ENCODE measurements at regions not wholly inside any gene's neighbourhood (a gene's known extent, or its start where the extent isn't known, plus 50 kb on each side); places are given as distances from the start of the nearest gene placed in this dataset.

DNA sequence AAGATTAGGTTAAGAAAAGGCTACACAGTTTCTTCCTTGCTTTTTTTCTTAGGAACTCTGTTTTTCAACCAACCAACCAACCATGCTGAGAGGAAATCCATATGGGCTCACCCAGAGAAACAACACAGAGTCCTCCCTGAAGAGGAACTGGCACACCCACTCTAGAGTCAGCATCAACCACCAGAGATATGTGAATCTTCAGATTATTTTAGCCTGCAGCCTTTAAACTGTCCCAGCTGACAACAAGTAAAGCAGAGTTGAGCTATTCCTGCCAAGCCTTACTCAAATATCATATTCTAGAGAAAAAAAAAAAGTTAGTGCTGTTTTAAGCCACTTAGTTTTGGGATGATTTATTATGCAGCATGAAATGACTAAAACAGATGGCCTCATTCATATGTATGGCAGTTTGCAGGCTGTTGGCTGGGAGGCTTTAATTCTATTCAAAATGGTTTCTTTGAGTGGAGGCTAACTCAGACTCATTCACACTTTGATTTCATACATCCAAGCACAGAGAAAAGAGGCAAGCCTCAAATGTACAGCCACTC is 1637.7 kb upstream of the LRRTM1 start:
- no peak overlapping the region for H3K4me3 Mint-ChIP-seq
- no peaks in the 10 kb centered on the region for H3K4me1 Mint-ChIP-seq (ENCODE audit: low read depth)
- H3K27ac Mint-ChIP-seq = no peak overlapping the region
- ChIA-PET POLR2A (no interaction called here), CTCF (no interaction called here)
- ATAC-seq (no peak), DNase-seq (no peak)
- H3K27me3 Mint-ChIP-seq (ENCODE audit: low read depth) = no peaks in the 10 kb centered on the region
- peaks cover 9% of the 10 kb centered on the region for H3K9me3 Mint-ChIP-seq (ENCODE audit: insufficient read depth)
- no peaks in the 10 kb centered on the region for H3K36me3 Mint-ChIP-seq (ENCODE audit: low read depth)

DNA sequence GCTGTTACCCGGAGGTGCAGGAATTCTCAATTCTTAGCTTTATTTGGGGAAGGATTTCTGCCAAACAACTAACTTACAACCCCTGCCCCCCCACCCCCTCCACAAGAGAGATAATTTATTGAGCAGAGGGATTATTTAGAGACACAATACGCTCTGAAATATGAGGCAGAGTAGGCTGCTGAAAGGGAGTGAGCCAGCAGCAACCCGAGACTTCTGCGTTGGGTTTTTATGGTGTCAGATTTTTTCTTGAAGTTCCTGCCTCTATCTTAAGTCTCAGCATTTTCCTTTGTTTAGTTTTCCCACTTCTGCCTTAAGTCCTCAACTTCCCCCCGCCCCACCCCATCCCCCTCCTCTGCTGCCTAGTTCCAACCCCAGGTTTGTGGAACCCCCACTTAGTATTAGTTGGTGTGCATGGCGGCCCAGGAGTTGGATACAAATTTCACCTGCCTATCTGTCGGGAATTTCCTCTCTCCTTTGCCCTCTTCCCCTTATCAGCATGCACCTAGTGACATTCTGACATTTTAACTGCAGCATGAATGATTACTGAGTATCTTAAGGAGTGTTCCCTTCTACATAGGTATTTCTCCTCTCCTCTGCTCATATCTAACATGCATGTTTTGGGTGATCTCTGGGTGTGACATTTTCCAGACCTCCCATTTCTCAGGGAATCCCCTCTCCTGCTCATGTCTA is 1635.9 kb upstream of the LRRTM1 start:
- DNase-seq (no peak), ATAC-seq (no peak)
- Mint-ChIP-seq H3K27me3 (ENCODE audit: low read depth) (no peaks in the 10 kb centered on the region), H3K9me3 (ENCODE audit: insufficient read depth) (peaks cover 9% of the 10 kb centered on the region), H3K36me3 (ENCODE audit: low read depth) (no peaks in the 10 kb centered on the region), H3K4me3 (no peak overlapping the region), H3K4me1 (ENCODE audit: low read depth) (no peaks in the 10 kb centered on the region), H3K27ac (no peak overlapping the region)
- ChIA-PET CTCF (no interaction called here), POLR2A (no interaction called here)

DNA sequence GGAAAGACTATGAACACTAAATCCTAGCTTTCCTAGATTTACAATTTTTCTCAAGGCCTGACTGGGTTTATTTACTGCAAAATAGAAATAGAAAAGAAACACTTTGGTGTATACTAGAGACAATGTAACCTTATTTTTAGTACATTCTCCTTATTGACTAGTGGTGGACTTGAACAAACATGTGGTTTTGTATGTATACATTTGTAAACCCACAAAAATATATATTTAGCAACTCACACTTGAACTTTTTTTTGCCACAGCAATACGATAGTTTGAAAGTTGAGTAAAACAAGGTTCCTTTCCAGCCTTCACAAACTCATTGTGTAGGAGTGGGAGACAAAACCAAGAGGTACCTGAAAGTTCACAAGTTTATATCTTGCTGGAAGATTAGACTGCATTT is 1633.4 kb upstream of the LRRTM1 start:
- no peaks in the 10 kb centered on the region for H3K36me3 Mint-ChIP-seq (ENCODE audit: low read depth)
- CTCF ChIA-PET = no interaction called here
- ATAC-seq (no peak), DNase-seq (no peak)
- peaks cover 6% of the 10 kb centered on the region for H3K9me3 Mint-ChIP-seq (ENCODE audit: insufficient read depth)
- POLR2A ChIA-PET = no interaction called here
- H3K4me1 Mint-ChIP-seq (ENCODE audit: low read depth) = no peaks in the 10 kb centered on the region
- H3K27me3 Mint-ChIP-seq (ENCODE audit: low read depth) = no peaks in the 10 kb centered on the region
- no peak overlapping the region for H3K27ac Mint-ChIP-seq
- H3K4me3 Mint-ChIP-seq = no peak overlapping the region

DNA sequence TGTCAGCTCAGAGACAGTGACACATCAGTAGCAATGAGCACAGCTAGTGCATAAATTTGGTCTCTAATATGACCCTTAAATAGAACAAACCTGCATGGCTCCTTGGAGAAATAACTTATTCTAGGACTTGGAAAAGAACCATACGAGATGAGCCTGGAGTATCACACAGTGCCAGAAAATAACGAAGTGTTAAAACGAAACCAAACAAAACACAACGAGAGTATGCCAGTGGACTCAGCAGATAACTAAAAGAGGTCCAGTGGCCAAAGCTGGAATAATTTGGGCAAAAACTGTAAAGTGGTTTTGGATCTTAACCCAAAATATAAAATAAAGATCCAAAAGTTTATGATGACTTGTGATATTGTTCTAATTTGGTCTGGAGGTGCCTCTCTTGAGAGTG is 1599.0 kb upstream of the LRRTM1 start:
- H3K4me1 Mint-ChIP-seq (ENCODE audit: low read depth) = no peaks in the 10 kb centered on the region
- no peak overlapping the region for H3K4me3 Mint-ChIP-seq
- no peak for ATAC-seq
- no peak for DNase-seq
- H3K9me3 Mint-ChIP-seq (ENCODE audit: insufficient read depth) = peaks cover 8% of the 10 kb centered on the region
- H3K27ac Mint-ChIP-seq = no peak overlapping the region
- H3K36me3 Mint-ChIP-seq (ENCODE audit: low read depth) = no peaks in the 10 kb centered on the region
- H3K27me3 Mint-ChIP-seq (ENCODE audit: low read depth) = no peaks in the 10 kb centered on the region
- POLR2A ChIA-PET = no interaction called here
- CTCF ChIA-PET = no interaction called here

DNA sequence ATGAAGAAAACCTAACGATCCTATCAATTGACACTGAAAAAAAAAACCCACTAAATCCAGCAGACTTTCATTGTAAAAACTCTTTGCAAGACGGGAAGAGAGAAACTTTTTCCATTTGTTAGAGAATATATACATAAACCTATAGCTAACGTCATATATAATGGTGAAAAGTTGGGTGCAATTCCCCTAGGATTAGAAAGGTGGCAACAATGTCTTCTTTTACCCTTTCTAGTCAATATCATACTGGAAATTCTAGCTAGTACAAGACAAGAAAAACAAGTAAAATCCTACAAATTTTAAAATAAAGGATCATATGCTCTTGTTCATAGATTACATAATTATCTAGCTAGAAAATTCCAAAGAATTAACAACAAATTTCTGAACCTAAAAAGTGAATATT is 1596.5 kb upstream of the LRRTM1 start:
- no peak for DNase-seq
- no peak for ATAC-seq
- ChIA-PET CTCF (no interaction called here), POLR2A (no interaction called here)
- H3K27me3 Mint-ChIP-seq (ENCODE audit: low read depth) = no peaks in the 10 kb centered on the region
- H3K9me3 Mint-ChIP-seq (ENCODE audit: insufficient read depth) = peaks cover 8% of the 10 kb centered on the region
- H3K4me3 Mint-ChIP-seq = no peak overlapping the region
- H3K27ac Mint-ChIP-seq = no peak overlapping the region
- no peaks in the 10 kb centered on the region for H3K36me3 Mint-ChIP-seq (ENCODE audit: low read depth)
- H3K4me1 Mint-ChIP-seq (ENCODE audit: low read depth) = no peaks in the 10 kb centered on the region

DNA sequence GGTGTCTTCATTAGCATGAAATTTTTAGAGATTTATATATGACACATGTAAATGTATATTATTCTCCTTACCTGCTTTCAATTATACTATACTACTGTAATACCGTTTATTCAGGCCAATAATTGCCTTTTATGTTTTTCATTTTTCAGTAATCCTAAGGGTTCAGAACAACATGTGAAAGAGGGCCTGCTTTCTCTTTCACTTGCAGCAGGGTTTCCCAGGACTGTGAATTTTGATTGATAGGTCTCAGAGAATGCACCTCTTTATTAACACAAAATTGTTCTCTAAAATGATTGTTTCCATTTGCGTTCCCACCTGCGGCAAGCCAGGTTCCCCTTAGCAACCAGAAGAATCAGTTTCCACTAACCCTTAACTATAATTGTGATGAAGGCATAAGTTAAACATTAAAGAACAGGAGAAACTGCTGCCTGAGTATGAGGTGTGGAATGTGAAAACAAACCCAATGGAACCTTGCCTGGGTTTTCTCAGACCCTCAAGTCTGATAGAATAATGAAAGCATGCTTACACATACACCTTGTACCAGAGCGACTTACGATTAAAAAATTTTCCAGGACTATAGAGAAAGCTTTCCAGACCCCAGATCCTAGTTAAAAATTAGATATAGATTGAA is 1591.2 kb upstream of the LRRTM1 start:
- POLR2A ChIA-PET = no interaction called here
- Mint-ChIP-seq H3K4me1 (ENCODE audit: low read depth) (no peaks in the 10 kb centered on the region), H3K36me3 (ENCODE audit: low read depth) (no peaks in the 10 kb centered on the region), H3K27me3 (ENCODE audit: low read depth) (no peaks in the 10 kb centered on the region), H3K9me3 (ENCODE audit: insufficient read depth) (peaks cover 22% of the 10 kb centered on the region), H3K27ac (no peak overlapping the region), H3K4me3 (no peak overlapping the region)
- DNase-seq (no peak), ATAC-seq (no peak)
- CTCF ChIA-PET = no interaction called here

DNA sequence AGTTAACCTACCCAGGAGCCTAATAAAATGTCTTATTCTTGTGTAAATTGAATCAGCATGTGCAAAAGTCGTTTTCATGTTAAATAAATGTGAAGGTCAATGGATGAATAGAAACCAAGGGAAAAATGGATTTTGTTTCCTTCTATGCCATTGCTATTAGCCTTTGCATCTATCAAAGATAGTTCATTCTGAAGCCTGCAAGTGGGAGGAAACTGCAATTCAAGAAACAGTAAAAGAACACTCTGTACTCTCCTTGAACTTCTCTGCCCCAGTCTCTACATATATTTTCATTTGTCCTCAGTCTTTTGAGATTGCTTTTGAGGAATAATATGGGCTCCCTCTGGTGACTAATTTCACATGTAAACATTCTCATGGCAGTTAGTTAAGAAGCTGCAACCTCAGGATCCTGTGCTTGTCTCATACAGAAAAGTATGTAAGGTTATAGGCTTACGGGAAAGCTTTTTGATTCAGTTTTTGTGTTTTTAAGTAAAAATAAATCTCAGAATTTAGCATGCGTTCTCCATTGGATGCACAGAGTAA is 1590.0 kb upstream of the LRRTM1 start:
- H3K4me1 Mint-ChIP-seq (ENCODE audit: low read depth) = no peaks in the 10 kb centered on the region
- H3K36me3 Mint-ChIP-seq (ENCODE audit: low read depth) = no peaks in the 10 kb centered on the region
- H3K27ac Mint-ChIP-seq = no peak overlapping the region
- no peak overlapping the region for H3K4me3 Mint-ChIP-seq
- ATAC-seq (no peak), DNase-seq (no peak)
- H3K27me3 Mint-ChIP-seq (ENCODE audit: low read depth) = no peaks in the 10 kb centered on the region
- ChIA-PET POLR2A (no interaction called here), CTCF (no interaction called here)
- peaks cover 20% of the 10 kb centered on the region for H3K9me3 Mint-ChIP-seq (ENCODE audit: insufficient read depth)

DNA sequence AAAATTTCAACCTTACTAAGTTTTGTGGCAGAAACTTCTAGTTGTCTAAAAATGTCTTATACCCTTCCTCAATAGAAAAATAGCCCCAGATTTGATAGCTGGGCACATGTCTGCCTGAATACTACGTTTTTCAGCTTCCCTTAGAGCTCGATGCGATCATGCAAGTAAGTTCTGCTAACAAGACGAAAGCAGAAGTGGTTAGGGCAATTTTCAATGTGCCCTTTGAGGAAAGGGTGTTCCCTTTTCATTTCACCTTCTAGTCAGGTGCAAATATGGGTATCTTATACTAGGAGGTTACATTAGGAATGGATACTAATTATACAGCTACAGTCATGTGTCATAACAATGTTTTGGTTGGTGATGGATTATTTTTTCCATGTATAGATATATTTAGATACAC is 1572.1 kb upstream of the LRRTM1 start:
- no peaks in the 10 kb centered on the region for H3K4me1 Mint-ChIP-seq (ENCODE audit: low read depth)
- H3K27ac Mint-ChIP-seq = no peak overlapping the region
- H3K27me3 Mint-ChIP-seq (ENCODE audit: low read depth) = no peaks in the 10 kb centered on the region
- CTCF ChIA-PET = no interaction called here
- H3K4me3 Mint-ChIP-seq = no peak overlapping the region
- H3K36me3 Mint-ChIP-seq (ENCODE audit: low read depth) = no peaks in the 10 kb centered on the region
- POLR2A ChIA-PET = no interaction called here
- DNase-seq (no peak), ATAC-seq (no peak)
- peaks cover 13% of the 10 kb centered on the region for H3K9me3 Mint-ChIP-seq (ENCODE audit: insufficient read depth)

DNA sequence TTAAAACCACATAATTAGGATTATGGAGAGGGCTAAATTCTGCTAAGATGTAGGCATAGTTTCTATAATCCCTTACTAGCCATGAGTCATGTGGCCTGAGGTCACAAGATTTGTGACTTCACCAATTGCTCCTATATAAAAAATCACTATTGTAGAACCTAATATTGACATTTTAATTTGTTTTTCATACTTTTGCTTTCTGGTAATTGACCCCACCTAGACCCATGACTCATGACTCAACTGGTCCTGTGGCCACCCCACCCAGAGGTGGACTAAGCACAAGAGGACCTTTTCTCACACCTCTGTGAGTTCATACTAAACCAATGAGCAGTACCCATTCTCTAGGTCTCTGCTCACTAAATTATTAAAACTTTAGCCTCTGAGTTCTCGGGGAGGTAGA is 1567.5 kb upstream of the LRRTM1 start:
- CTCF ChIA-PET = no interaction called here

DNA sequence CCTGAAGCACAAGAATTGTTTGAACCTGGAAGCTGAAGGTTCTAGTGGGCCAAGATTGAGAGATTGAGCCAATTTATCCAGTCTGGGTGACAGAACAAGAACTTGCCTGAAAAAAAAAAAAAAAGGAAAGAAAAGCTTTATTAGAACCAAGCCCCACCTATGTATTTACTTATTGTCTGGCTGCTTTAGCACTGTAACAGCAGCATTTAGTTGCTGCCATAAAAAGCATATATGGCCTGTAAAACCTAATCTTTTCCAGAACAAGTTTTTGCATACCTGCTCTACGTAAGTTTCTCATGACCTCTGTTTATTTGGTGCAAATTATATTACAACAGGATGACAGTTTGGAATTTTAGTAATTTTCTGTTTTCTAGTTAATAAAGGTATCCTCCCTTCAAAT is 1565.6 kb upstream of the LRRTM1 start:
- Mint-ChIP-seq H3K36me3 (ENCODE audit: low read depth) (no peaks in the 10 kb centered on the region), H3K4me1 (ENCODE audit: low read depth) (no peaks in the 10 kb centered on the region), H3K27me3 (ENCODE audit: low read depth) (no peaks in the 10 kb centered on the region), H3K9me3 (ENCODE audit: insufficient read depth) (peaks cover 19% of the 10 kb centered on the region), H3K27ac (no peak overlapping the region), H3K4me3 (no peak overlapping the region)
- DNase-seq (no peak), ATAC-seq (no peak)
- ChIA-PET POLR2A (no interaction called here), CTCF (no interaction called here)

More for the DNA sequence above, 1567.5 kb upstream of the LRRTM1 start:
- no peaks in the 10 kb centered on the region for H3K4me1 Mint-ChIP-seq (ENCODE audit: low read depth)
- no peak for DNase-seq
- no peak overlapping the region for H3K4me3 Mint-ChIP-seq
- H3K36me3 Mint-ChIP-seq (ENCODE audit: low read depth) = no peaks in the 10 kb centered on the region
- POLR2A ChIA-PET = no interaction called here
- H3K27me3 Mint-ChIP-seq (ENCODE audit: low read depth) = no peaks in the 10 kb centered on the region
- H3K9me3 Mint-ChIP-seq (ENCODE audit: insufficient read depth) = peaks cover 19% of the 10 kb centered on the region
- H3K27ac Mint-ChIP-seq = no peak overlapping the region
- ATAC-seq = no peak

DNA sequence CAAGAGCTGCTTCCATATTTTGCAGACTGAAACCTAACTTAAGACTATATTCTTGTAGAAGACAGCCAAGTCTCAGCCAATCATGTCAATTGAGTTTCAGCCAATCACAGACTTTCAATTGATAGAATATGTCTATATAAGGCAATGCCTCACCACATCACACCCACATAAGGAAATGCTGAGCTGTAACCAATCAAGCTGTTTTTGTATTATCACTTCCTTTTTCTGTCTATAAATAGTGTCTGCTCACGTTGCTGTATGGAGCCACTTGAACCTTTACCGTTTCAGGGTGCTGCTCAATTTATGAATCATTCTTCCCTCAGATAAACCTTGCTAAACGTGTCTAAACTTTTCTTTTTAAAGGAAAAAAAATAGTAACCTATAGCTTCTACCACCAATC is 1554.4 kb upstream of the LRRTM1 start:
- Mint-ChIP-seq H3K9me3 (ENCODE audit: insufficient read depth) (peaks cover 14% of the 10 kb centered on the region), H3K27ac (no peak overlapping the region), H3K4me3 (no peak overlapping the region), H3K4me1 (ENCODE audit: low read depth) (no peaks in the 10 kb centered on the region), H3K36me3 (ENCODE audit: low read depth) (no peaks in the 10 kb centered on the region), H3K27me3 (ENCODE audit: low read depth) (no peaks in the 10 kb centered on the region)
- ChIA-PET CTCF (no interaction called here), POLR2A (no interaction called here)
- ATAC-seq (no peak), DNase-seq (no peak)

DNA sequence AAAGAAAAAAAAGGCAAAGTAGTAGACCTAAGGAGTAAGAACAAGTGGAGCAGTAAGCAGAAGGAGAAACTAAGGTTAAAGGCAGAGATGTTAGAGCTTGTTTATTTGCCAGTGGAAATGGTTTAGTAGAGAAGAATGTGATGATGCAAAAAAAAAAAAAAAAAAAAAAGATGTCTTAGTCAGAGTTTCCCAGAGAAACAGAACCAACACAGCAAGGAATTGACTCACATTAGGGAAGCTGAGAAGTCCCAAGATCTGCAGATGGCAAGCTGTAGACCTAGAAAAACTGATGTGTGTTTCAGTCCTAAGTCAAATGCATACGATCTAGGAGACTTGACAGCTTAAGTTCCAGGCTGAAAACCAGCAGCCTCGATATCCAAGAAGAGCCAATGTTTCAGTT is 1548.8 kb upstream of the LRRTM1 start:
- Mint-ChIP-seq H3K27ac (no peak overlapping the region), H3K9me3 (ENCODE audit: insufficient read depth) (peaks cover 11% of the 10 kb centered on the region), H3K27me3 (ENCODE audit: low read depth) (no peaks in the 10 kb centered on the region), H3K4me3 (no peak overlapping the region), H3K4me1 (ENCODE audit: low read depth) (no peaks in the 10 kb centered on the region), H3K36me3 (ENCODE audit: low read depth) (no peaks in the 10 kb centered on the region)
- POLR2A ChIA-PET = no interaction called here
- CTCF ChIA-PET = no interaction called here
- no peak for ATAC-seq
- DNase-seq = no peak

DNA sequence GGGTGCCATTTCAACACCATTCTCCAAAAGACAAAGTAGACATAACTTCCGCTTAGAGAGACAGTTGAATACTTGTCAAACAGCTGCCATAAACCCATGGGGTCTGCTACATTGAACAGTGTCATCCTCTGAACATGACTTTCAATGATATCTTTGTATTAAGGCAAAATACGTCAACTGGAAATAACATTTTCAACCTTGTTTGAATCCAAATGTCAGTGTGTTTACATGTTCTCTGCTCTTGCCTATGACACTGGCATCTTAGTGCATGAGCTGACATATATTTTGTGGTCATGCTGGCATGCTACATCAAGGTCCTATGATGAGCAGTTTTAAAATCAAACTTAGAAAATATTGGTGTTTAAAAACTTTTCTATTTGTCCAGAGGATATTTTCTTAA is 1548.1 kb upstream of the LRRTM1 start:
- DNase-seq = no peak
- ChIA-PET POLR2A (no interaction called here), CTCF (no interaction called here)
- Mint-ChIP-seq H3K36me3 (ENCODE audit: low read depth) (no peaks in the 10 kb centered on the region), H3K27ac (no peak overlapping the region), H3K27me3 (ENCODE audit: low read depth) (no peaks in the 10 kb centered on the region), H3K4me3 (no peak overlapping the region), H3K4me1 (ENCODE audit: low read depth) (no peaks in the 10 kb centered on the region), H3K9me3 (ENCODE audit: insufficient read depth) (peaks cover 11% of the 10 kb centered on the region)
- ATAC-seq = no peak

All from activated CD8-positive, alpha-beta T cell treated with anti-CD3 and anti-CD28 coated beads, Interleukin-2, amount 10 ng/mL, durations not matched to agents 7 days and 5 days (primary cell).